Smooth muscle cell (in vitro differentiated cells): ENCODE measurements at regions not wholly inside any gene's neighbourhood (a gene's known extent, or its start where the extent isn't known, plus 50 kb on each side); places are given as distances from the start of the nearest gene placed in this dataset.
"Not testable (repeated sequence)": the region's sequence is repeated elsewhere in the genome, so short reads cannot be mapped to it uniquely, and the experiment has no call there.

Experiments
- DNase-seq: peaks from one replicate; lab custom pipeline; 2025; ENCODE audit not compliant: unreplicated experiment; lab: John Stamatoyannopoulos, UW
- H2AFZ ChIP-seq: fragments of 200-600 bp; sonication (generic); 2 replicates; pipeline ENCODE4 v1.6.0; 2016; ENCODE audit warnings: antibody characterized with exemption, low read depth, mild to moderate bottlenecking
- H3F3A ChIP-seq: fragments of 200-600 bp; sonication (generic); 2 replicates; pipeline ENCODE4 v1.6.0; 2017; ENCODE audit warnings: antibody characterized with exemption, low read depth
- H3K27ac ChIP-seq: fragments of 200-600 bp; sonication (generic); 2 replicates; pipeline ENCODE4 v1.5.1; 2016; ENCODE audit warnings: low read depth, mild to moderate bottlenecking
- H3K27me3 ChIP-seq: fragments of 200-600 bp; sonication (generic); 2 replicates; pipeline ENCODE4 v1.6.1; 2016; ENCODE audit warnings: low read depth, mild to moderate bottlenecking
- H3K36me3 ChIP-seq: fragments of 200-600 bp; sonication (generic); 2 replicates; pipeline ENCODE4 v1.5.1; 2016; ENCODE audit warnings: low read depth
- H3K4me1 ChIP-seq: fragments of 200-600 bp; sonication (generic); 2 replicates; pipeline ENCODE4 v1.5.1; 2016; ENCODE audit warnings: low read depth
- H3K4me2 ChIP-seq: fragments of 200-600 bp; sonication (generic); 2 replicates; pipeline ENCODE4 v1.6.0; 2016; ENCODE audit warnings: mild to moderate bottlenecking
- H3K4me3 ChIP-seq: fragments of 200-600 bp; sonication (generic); 2 replicates; pipeline ENCODE4 v1.5.1; 2016; ENCODE audit warnings: mild to moderate bottlenecking
- H3K79me2 ChIP-seq: fragments of 200-600 bp; sonication (generic); 2 replicates; pipeline ENCODE4 v1.6.0; 2016; ENCODE audit warnings: low read depth, mild to moderate bottlenecking
- H3K9ac ChIP-seq: fragments of 200-600 bp; sonication (generic); 2 replicates; pipeline ENCODE4 v1.6.0; 2016; ENCODE audit warnings: low read depth
- H3K9me3 ChIP-seq: fragments of 200-600 bp; sonication (generic); replicated peaks from 2 replicates; pipeline ENCODE4 v1.5.1; 2016; ENCODE audit warnings: low read depth
- H4K20me1 ChIP-seq: fragments of 200-600 bp; sonication (generic); 2 replicates; pipeline ENCODE4 v1.6.0; 2016; ENCODE audit warnings: low read depth
- WGBS: methylation state at CpG from one replicate; pipeline ENCODE4 v1.1.7; 2016; ENCODE audit warnings: low lambda C conversion rate; 5-methylcytosine and 5-hydroxymethylcytosine counted together
- TF ChIP-seq, protein P1 (sequence below): fragments of 200-600 bp; sonication (generic); IDR thresholded peaks from 2 replicates; pipeline ENCODE4 v1.5.1; 2017; ENCODE audit warnings: borderline replicate concordance, mild to moderate bottlenecking, antibody characterized with exemption; ENCODE audit not compliant: insufficient read depth, poor library complexity, severe bottlenecking

DNA sequence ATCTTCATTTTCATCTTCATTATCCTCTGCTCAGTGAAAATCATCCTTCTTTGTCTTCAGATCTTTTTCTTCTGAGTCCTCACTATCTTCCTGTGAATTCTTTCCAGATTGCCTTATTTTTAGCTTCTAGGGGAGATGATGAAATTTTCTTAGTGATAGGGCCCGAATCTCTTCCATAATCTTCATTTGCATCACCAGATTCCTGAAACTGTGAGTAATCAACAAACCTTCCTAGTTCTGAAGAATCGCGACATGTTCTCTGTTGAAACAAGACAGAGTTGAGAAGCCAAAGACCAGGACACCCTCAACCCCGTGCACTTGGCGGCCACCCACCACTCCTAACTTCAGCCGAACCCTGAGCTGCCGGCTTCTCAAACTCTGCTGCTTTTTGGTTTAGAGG lies 92.8 kb upstream of the CDC42BPA start:
- H3K79me2 ChIP-seq = no peaks in the 10 kb centered on the region
- no peak overlapping the region for H3K9ac ChIP-seq
- H3K4me2 ChIP-seq = no peak overlapping the region
- no peaks in the 10 kb centered on the region for H3K9me3 ChIP-seq
- no peak overlapping the region for H2AFZ ChIP-seq
- no peak for DNase-seq
- H3K27ac ChIP-seq = no peak overlapping the region
- no peaks in the 10 kb centered on the region for H3K36me3 ChIP-seq
- WGBS = 65% methylated on average over 7 of the region's 7 CpGs
- TF ChIP-seq, protein P1, sequence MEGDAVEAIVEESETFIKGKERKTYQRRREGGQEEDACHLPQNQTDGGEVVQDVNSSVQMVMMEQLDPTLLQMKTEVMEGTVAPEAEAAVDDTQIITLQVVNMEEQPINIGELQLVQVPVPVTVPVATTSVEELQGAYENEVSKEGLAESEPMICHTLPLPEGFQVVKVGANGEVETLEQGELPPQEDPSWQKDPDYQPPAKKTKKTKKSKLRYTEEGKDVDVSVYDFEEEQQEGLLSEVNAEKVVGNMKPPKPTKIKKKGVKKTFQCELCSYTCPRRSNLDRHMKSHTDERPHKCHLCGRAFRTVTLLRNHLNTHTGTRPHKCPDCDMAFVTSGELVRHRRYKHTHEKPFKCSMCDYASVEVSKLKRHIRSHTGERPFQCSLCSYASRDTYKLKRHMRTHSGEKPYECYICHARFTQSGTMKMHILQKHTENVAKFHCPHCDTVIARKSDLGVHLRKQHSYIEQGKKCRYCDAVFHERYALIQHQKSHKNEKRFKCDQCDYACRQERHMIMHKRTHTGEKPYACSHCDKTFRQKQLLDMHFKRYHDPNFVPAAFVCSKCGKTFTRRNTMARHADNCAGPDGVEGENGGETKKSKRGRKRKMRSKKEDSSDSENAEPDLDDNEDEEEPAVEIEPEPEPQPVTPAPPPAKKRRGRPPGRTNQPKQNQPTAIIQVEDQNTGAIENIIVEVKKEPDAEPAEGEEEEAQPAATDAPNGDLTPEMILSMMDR = no peak
- no peaks in the 10 kb centered on the region for H3K27me3 ChIP-seq
- H3K4me1 ChIP-seq = no peaks in the 10 kb centered on the region
- no peaks in the 10 kb centered on the region for H3F3A ChIP-seq
- no peak overlapping the region for H3K4me3 ChIP-seq
- no peaks in the 10 kb centered on the region for H4K20me1 ChIP-seq

DNA sequence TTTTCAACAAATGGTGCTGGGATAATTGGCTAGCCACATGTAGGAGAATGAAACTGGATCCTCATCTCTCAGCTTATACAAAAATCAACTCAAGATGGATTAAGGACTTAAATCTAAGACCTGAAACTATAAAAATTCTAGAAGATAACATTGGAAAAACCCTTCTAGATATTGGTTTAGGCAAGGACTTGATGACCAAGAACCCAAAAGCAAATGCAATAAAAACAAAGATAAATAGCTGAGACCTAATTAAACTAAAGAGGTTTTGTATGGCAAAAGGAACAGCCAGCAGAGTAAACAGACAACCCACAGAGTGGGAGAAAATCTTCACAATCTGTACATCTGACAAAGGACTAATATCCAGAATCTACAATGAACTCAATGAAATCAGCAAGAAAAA lies 88.0 kb upstream of the CDC42BPA start:
- not testable (repeated sequence) for DNase-seq, H3K4me2 ChIP-seq, H3K9ac ChIP-seq, H3K27ac ChIP-seq, H3K27me3 ChIP-seq, H3K4me3 ChIP-seq, H3K79me2 ChIP-seq, H2AFZ ChIP-seq, H3K4me1 ChIP-seq, H4K20me1 ChIP-seq, H3K36me3 ChIP-seq, H3K9me3 ChIP-seq, H3F3A ChIP-seq

DNA sequence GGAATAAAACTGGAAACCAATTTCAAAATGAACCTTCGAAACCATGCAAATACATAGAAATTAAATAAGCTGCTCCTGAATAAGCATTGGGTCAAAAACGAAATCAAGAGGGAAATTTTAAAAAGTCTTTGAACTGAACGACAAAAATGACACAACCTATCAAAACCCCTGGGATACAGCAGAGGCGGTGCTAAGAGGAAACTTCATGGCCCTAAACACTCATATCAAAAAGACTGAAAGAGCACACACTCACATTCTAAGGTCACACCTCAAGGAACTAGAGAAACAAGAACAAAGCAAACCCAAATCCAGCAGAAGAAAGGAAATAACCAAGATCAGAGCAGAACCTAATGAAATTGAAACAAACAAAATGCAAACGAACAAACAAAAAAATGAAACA lies 85.2 kb upstream of the CDC42BPA start:
- Histone ChIP-seq H3F3A (no peaks in the 10 kb centered on the region), H3K4me2 (no peak overlapping the region), H3K27ac (no peak overlapping the region), H3K4me1 (no peaks in the 10 kb centered on the region), H3K9ac (no peak overlapping the region), H3K4me3 (no peak overlapping the region), H4K20me1 (no peaks in the 10 kb centered on the region), H2AFZ (no peak overlapping the region), H3K79me2 (no peaks in the 10 kb centered on the region), H3K36me3 (no peaks in the 10 kb centered on the region), H3K27me3 (no peaks in the 10 kb centered on the region), H3K9me3 (no peaks in the 10 kb centered on the region)
- TF ChIP-seq, protein P1 = no peak
- no peak for DNase-seq
- 66% methylated on average over 5 of the region's 5 CpGs for whole genome bisulfite sequencing

DNA sequence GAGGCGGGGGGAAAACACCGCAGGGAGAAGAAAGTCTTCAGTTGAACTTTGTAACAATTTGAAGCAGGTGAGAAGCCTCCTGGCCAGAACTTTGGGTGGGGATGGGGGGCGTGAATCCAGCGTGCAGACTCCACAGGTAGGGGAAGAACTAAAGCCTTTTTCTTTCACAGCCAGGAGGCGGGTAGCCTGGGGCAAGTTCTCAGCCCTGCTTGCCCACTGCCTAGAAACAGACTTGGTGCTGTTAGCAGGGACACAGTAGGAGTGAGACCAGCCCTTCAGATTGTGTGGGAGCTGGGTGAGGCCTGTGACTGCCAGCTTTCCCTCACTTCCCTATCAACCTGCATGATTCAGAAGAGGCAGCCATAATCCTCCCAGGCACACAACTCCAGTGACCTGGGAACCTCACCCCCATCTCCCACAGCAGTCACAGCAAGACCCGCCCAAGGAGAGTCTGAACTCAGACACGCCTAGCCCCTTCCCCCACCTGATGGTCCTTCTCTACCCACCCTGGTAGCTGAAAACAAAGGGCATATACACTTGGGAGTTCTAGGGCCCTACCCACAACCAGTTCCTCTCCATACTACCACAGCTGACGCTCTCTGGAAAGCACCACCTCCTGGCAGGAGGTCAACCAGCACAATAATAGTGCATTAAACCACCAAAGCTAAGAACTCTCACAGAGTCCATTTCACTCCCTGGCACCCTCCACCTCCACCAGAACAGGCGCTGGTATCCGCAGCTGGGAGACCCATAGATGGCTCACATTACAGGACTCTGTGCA lies 83.5 kb upstream of the CDC42BPA start:
- Histone ChIP-seq H4K20me1 (no peaks in the 10 kb centered on the region), H3K79me2 (no peaks in the 10 kb centered on the region), H3K4me1 (no peaks in the 10 kb centered on the region), H3K9me3 (no peaks in the 10 kb centered on the region), H3K9ac (no peak overlapping the region), H3K27me3 (no peaks in the 10 kb centered on the region), H3K36me3 (no peaks in the 10 kb centered on the region), H3K4me2 (no peak overlapping the region), H3F3A (no peaks in the 10 kb centered on the region), H3K27ac (no peak overlapping the region), H2AFZ (no peak overlapping the region), H3K4me3 (no peak overlapping the region)
- TF ChIP-seq, protein P1 = no peak
- over 99% methylated on average over 10 of the region's 10 CpGs for WGBS
- no peak for DNase-seq
